KMS-11 (cell line): ENCODE measurements at regions not wholly inside any gene's neighbourhood (a gene's known extent, or its start where the extent isn't known, plus 50 kb on each side); places are given as distances from the start of the nearest gene placed in this dataset.

Experiments used
- H2AFZ ChIP-seq: fragments of 200-600 bp; sonication (generic); 2 replicates; pipeline ENCODE4 v1.6.1; 2016; ENCODE audit warnings: antibody characterized with exemption, mixed run types, low read depth
- H3K27ac ChIP-seq: fragments of 200-600 bp; sonication (generic); 2 replicates; pipeline ENCODE4 v1.6.1; 2016; ENCODE audit warnings: mild to moderate bottlenecking, mixed run types
- H3K27me3 ChIP-seq: fragments of 200-600 bp; sonication (generic); 2 replicates; pipeline ENCODE4 v1.6.1; 2017; ENCODE audit warnings: mild to moderate bottlenecking, low read depth, mixed run types, moderate library complexity; ENCODE audit not compliant: insufficient read depth
- H3K36me3 ChIP-seq: fragments of 200-600 bp; sonication (generic); 2 replicates; pipeline ENCODE4 v1.6.1; 2017; ENCODE audit warnings: mild to moderate bottlenecking, mixed run types; ENCODE audit not compliant: insufficient read depth
- H3K4me1 ChIP-seq: fragments of 200-600 bp; sonication (generic); 2 replicates; pipeline ENCODE4 v1.6.1; 2016; ENCODE audit warnings: mild to moderate bottlenecking, low read depth, mixed run types; ENCODE audit not compliant: poor library complexity, severe bottlenecking
- H3K4me2 ChIP-seq: fragments of 200-600 bp; sonication (generic); 2 replicates; pipeline ENCODE4 v1.7.0; 2016; ENCODE audit warnings: mild to moderate bottlenecking, mixed run types
- H3K4me3 ChIP-seq: fragments of 200-600 bp; sonication (generic); IDR thresholded peaks from 2 replicates; pipeline ENCODE4 v1.6.1; 2017; ENCODE audit warnings: low read depth, low read length, mixed read lengths; ENCODE audit not compliant: insufficient read depth
- H3K79me2 ChIP-seq: fragments of 200-600 bp; sonication (generic); 2 replicates; pipeline ENCODE4 v1.6.1; 2016; ENCODE audit warnings: low read depth, mixed run types; ENCODE audit not compliant: insufficient read depth
- H3K9ac ChIP-seq: fragments of 200-600 bp; sonication (generic); 2 replicates; pipeline ENCODE4 v1.6.1; 2016; ENCODE audit warnings: mild to moderate bottlenecking, mixed run types
- H4K20me1 ChIP-seq: fragments of 200-600 bp; sonication (generic); 2 replicates; pipeline ENCODE4 v1.6.1; 2016; ENCODE audit warnings: mild to moderate bottlenecking, mixed run types; ENCODE audit not compliant: insufficient read depth
- CTCF ChIP-seq: fragments of 200-600 bp; sonication (generic); conservative IDR thresholded peaks from 2 replicates; pipeline ENCODE4 v1.6.1; 2017; ENCODE audit warnings: low read depth, mild to moderate bottlenecking, antibody characterized with exemption, low read length, moderate library complexity, mixed read lengths

- H3K9ac ChIP-seq, result no peak overlapping the region
- no peak for TF ChIP-seq CTCF
Observed at GRCh38 chr1:56320464-56321149, 258.8 kb downstream of the PLPP3 start.

GRCh38 chr1:56317722-56318121 is 261.6 kb downstream of the PLPP3 start:
- Histone ChIP-seq H3K4me1 (no peaks in the 10 kb centered on the region), H3K9ac (no peak overlapping the region), H3K27ac (no peak overlapping the region), H4K20me1 (no peaks in the 10 kb centered on the region), H2AFZ (no peak overlapping the region), H3K4me3 (no peak overlapping the region), H3K79me2 (no peaks in the 10 kb centered on the region), H3K36me3 (no peaks in the 10 kb centered on the region), H3K4me2 (no peak overlapping the region), H3K27me3 (no peaks in the 10 kb centered on the region)
- no peak for TF ChIP-seq CTCF

More at GRCh38 chr1:56320464-56321149, 258.8 kb downstream of the PLPP3 start:
- Histone ChIP-seq H3K4me1 (no peaks in the 10 kb centered on the region), H3K79me2 (no peaks in the 10 kb centered on the region), H4K20me1 (no peaks in the 10 kb centered on the region), H3K27ac (no peak overlapping the region), H3K27me3 (no peaks in the 10 kb centered on the region), H3K36me3 (no peaks in the 10 kb centered on the region), H3K4me2 (no peak overlapping the region), H2AFZ (no peak overlapping the region), H3K4me3 (no peak overlapping the region)

GRCh38 chr1:56315293-56315942 is 263.9 kb downstream of the PLPP3 start:
- no peak for TF ChIP-seq CTCF
- no peak overlapping the region for H3K27ac ChIP-seq
- H3K4me2 ChIP-seq, result no peak overlapping the region
- no peaks in the 10 kb centered on the region for H3K79me2 ChIP-seq
- H3K9ac ChIP-seq, result no peak overlapping the region
- H4K20me1 ChIP-seq, result no peaks in the 10 kb centered on the region
- no peaks in the 10 kb centered on the region for H3K27me3 ChIP-seq
- H3K4me1 ChIP-seq, result no peaks in the 10 kb centered on the region
- no peaks in the 10 kb centered on the region for H3K36me3 ChIP-seq
- H2AFZ ChIP-seq, result no peak overlapping the region
- no peak overlapping the region for H3K4me3 ChIP-seq

GRCh38 chr1:56313560-56313959 is 265.8 kb downstream of the PLPP3 start:
- Histone ChIP-seq H3K9ac (no peak overlapping the region), H3K36me3 (no peaks in the 10 kb centered on the region), H3K27ac (no peak overlapping the region), H3K4me2 (no peak overlapping the region), H3K4me3 (no peak overlapping the region), H3K27me3 (no peaks in the 10 kb centered on the region), H2AFZ (no peak overlapping the region), H4K20me1 (no peaks in the 10 kb centered on the region), H3K4me1 (no peaks in the 10 kb centered on the region), H3K79me2 (no peaks in the 10 kb centered on the region)
- TF ChIP-seq CTCF, result no peak
